ENCODE measurements at regions not wholly inside any gene's neighbourhood (a gene's known extent, or its start where the extent isn't known, plus 50 kb on each side); places are given as distances from the start of the nearest gene placed in this dataset.

DNA sequence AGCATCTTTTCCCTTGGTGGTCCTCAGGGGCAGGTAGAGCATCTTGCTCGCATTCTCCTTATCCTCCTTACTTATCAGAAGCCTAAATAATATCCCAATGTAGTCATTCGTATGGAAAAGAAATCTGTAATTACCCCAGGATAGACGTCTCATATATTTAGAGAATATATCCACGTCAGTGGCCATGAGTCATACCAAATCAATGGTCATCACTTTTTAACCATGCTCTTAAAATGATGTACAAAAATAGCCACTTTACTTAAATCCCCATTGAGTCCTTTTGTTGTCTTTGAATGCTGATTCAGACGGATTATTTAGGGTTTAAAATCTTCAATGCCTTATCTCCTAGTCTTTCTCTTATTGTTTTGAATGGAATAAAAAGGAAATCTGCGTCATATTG, 231.7 kb upstream of the STXBP5 start:
- no peak for DNase-seq (ENCODE audit: low spot score)
- Histone ChIP-seq H3K4me3 (ENCODE audit: low read depth in 1 of 3, low read length in 3 of 3) (no peak overlapping the region), H3K4me1 (ENCODE audit: control insufficient read depth in 4 of 4, insufficient read depth in 4 of 4, low read length in 3 of 4) (no peaks in the 10 kb centered on the region), H3K9me3 (ENCODE audit: control insufficient read depth in 4 of 4, low read length in 3 of 4) (no peaks in the 10 kb centered on the region), H3K27ac (ENCODE audit: low read depth in 1 of 2, low read length in 2 of 2) (no peak overlapping the region), H3K9ac (ENCODE audit: low read depth in 1 of 2, low read length in 2 of 2) (no peak overlapping the region), H3K36me3 (ENCODE audit: control insufficient read depth in 4 of 4, insufficient read depth in 3 of 4, low read depth in 1 of 4, low read length in 3 of 4) (no peaks in the 10 kb centered on the region), H3K27me3 (ENCODE audit: control insufficient read depth in 4 of 4, insufficient read depth in 4 of 4, low read length in 3 of 4) (no peaks in the 10 kb centered on the region)
- WGBS, result 77% methylated on average over 6 of the region's 6 CpGs
- TF ChIP-seq HNF4G (IDR thresholded peaks at IDR 0.05) (no peak), EGR1 (IDR thresholded peaks at IDR 0.05; ENCODE audit: low read depth in 2 of 2) (no peak), HNF4A (conservative IDR thresholded peaks at IDR 0.05) (no peak), YY1 (IDR thresholded peaks at IDR 0.05) (no peak), RAD21 (IDR thresholded peaks at IDR 0.05) (no peak), SP1 (IDR thresholded peaks at IDR 0.05) (no peak), TAF1 (conservative IDR thresholded peaks at IDR 0.05) (no peak), NR2F2 (IDR thresholded peaks at IDR 0.05) (no peak), GABPA (IDR thresholded peaks at IDR 0.05 in 1 of 2, conservative IDR thresholded peaks at IDR 0.05 in 1 of 2) (no peak), JUND (IDR thresholded peaks at IDR 0.05) (no peak), RXRA (IDR thresholded peaks at IDR 0.05) (no peak), FOXA2 (IDR thresholded peaks at IDR 0.05) (no peak), FOXA1 (IDR thresholded peaks at IDR 0.05) (no peak)
- TF ChIP-seq, protein P1, sequence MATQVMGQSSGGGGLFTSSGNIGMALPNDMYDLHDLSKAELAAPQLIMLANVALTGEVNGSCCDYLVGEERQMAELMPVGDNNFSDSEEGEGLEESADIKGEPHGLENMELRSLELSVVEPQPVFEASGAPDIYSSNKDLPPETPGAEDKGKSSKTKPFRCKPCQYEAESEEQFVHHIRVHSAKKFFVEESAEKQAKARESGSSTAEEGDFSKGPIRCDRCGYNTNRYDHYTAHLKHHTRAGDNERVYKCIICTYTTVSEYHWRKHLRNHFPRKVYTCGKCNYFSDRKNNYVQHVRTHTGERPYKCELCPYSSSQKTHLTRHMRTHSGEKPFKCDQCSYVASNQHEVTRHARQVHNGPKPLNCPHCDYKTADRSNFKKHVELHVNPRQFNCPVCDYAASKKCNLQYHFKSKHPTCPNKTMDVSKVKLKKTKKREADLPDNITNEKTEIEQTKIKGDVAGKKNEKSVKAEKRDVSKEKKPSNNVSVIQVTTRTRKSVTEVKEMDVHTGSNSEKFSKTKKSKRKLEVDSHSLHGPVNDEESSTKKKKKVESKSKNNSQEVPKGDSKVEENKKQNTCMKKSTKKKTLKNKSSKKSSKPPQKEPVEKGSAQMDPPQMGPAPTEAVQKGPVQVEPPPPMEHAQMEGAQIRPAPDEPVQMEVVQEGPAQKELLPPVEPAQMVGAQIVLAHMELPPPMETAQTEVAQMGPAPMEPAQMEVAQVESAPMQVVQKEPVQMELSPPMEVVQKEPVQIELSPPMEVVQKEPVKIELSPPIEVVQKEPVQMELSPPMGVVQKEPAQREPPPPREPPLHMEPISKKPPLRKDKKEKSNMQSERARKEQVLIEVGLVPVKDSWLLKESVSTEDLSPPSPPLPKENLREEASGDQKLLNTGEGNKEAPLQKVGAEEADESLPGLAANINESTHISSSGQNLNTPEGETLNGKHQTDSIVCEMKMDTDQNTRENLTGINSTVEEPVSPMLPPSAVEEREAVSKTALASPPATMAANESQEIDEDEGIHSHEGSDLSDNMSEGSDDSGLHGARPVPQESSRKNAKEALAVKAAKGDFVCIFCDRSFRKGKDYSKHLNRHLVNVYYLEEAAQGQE (IDR thresholded peaks at IDR 0.05), result no peak
- TF ChIP-seq, protein P2, sequence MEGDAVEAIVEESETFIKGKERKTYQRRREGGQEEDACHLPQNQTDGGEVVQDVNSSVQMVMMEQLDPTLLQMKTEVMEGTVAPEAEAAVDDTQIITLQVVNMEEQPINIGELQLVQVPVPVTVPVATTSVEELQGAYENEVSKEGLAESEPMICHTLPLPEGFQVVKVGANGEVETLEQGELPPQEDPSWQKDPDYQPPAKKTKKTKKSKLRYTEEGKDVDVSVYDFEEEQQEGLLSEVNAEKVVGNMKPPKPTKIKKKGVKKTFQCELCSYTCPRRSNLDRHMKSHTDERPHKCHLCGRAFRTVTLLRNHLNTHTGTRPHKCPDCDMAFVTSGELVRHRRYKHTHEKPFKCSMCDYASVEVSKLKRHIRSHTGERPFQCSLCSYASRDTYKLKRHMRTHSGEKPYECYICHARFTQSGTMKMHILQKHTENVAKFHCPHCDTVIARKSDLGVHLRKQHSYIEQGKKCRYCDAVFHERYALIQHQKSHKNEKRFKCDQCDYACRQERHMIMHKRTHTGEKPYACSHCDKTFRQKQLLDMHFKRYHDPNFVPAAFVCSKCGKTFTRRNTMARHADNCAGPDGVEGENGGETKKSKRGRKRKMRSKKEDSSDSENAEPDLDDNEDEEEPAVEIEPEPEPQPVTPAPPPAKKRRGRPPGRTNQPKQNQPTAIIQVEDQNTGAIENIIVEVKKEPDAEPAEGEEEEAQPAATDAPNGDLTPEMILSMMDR (IDR thresholded peaks at IDR 0.05; ENCODE audit: low read depth, low read length, missing input control), result no peak
- TF ChIP-seq, protein P3, sequence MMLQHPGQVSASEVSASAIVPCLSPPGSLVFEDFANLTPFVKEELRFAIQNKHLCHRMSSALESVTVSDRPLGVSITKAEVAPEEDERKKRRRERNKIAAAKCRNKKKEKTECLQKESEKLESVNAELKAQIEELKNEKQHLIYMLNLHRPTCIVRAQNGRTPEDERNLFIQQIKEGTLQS (IDR thresholded peaks at IDR 0.05), result no peak
- TF ChIP-seq, protein P4, sequence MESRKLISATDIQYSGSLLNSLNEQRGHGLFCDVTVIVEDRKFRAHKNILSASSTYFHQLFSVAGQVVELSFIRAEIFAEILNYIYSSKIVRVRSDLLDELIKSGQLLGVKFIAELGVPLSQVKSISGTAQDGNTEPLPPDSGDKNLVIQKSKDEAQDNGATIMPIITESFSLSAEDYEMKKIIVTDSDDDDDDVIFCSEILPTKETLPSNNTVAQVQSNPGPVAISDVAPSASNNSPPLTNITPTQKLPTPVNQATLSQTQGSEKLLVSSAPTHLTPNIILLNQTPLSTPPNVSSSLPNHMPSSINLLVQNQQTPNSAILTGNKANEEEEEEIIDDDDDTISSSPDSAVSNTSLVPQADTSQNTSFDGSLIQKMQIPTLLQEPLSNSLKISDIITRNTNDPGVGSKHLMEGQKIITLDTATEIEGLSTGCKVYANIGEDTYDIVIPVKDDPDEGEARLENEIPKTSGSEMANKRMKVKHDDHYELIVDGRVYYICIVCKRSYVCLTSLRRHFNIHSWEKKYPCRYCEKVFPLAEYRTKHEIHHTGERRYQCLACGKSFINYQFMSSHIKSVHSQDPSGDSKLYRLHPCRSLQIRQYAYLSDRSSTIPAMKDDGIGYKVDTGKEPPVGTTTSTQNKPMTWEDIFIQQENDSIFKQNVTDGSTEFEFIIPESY (IDR thresholded peaks at IDR 0.05), result no peak
- TF ChIP-seq, protein P5, sequence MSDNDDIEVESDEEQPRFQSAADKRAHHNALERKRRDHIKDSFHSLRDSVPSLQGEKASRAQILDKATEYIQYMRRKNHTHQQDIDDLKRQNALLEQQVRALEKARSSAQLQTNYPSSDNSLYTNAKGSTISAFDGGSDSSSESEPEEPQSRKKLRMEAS (IDR thresholded peaks at IDR 0.05), result no peak
